WTC11 (cell line): ENCODE measurements at regions not wholly inside any gene's neighbourhood (a gene's known extent, or its start where the extent isn't known, plus 50 kb on each side); places are given as distances from the start of the nearest gene placed in this dataset.

ENCODE experiments used
- ATF3 ChIP-seq: sonication (generic); formaldehyde crosslinking; conservative IDR thresholded peaks from 2 replicates; pipeline ENCODE4 v1.8.1; 2022; ENCODE audit warnings: mild to moderate bottlenecking, missing genetic modification reagents
- CTCF ChIP-seq: fragments of 200-600 bp; IDR thresholded peaks from 2 replicates; pipeline ENCODE4 v1.8.0; 2022; ENCODE audit warnings: antibody characterized with exemption
- IRF2 ChIP-seq: sonication (generic); formaldehyde crosslinking; IDR thresholded peaks from 2 replicates; pipeline ENCODE4 v1.8.0; 2022; ENCODE audit warnings: low read depth, missing genetic modification reagents, borderline replicate concordance
- KAT7 ChIP-seq: sonication (generic); formaldehyde crosslinking; IDR thresholded peaks from 2 replicates; pipeline ENCODE4 v1.8.1; 2023; ENCODE audit warnings: missing genetic modification reagents, mild to moderate bottlenecking, borderline replicate concordance
- TEAD4 ChIP-seq: sonication (generic); formaldehyde crosslinking; IDR thresholded peaks from 2 replicates; pipeline ENCODE4 v1.8.0; 2022; ENCODE audit warnings: mild to moderate bottlenecking, missing genetic modification reagents
- ZBTB21 ChIP-seq: sonication (generic); formaldehyde crosslinking; IDR thresholded peaks from 2 replicates; pipeline ENCODE4 v1.8.1; 2023; ENCODE audit warnings: mild to moderate bottlenecking, missing genetic modification reagents, borderline replicate concordance
- ZNF121 ChIP-seq: sonication (generic); formaldehyde crosslinking; IDR thresholded peaks from 2 replicates; pipeline ENCODE4 v1.8.0; 2023; ENCODE audit warnings: missing genetic modification reagents
- ZNF138 ChIP-seq: sonication (generic); formaldehyde crosslinking; conservative IDR thresholded peaks from 2 replicates; pipeline ENCODE4 v1.8.1; 2022; ENCODE audit warnings: mild to moderate bottlenecking, moderate library complexity, missing genetic modification reagents
- ZNF232 ChIP-seq: sonication (generic); formaldehyde crosslinking; IDR thresholded peaks from 2 replicates; pipeline ENCODE4 v1.8.0; 2022; ENCODE audit warnings: mild to moderate bottlenecking, missing genetic modification reagents
- TF ChIP-seq, protein P1 (sequence below): sonication (generic); formaldehyde crosslinking; IDR thresholded peaks from 2 replicates; pipeline ENCODE4 v1.8.1; 2023; ENCODE audit warnings: mild to moderate bottlenecking, missing genetic modification reagents, moderate library complexity
- TF ChIP-seq, protein P2 (sequence below): sonication (generic); formaldehyde crosslinking; IDR thresholded peaks from 2 replicates; pipeline ENCODE4 v1.8.0; 2022; ENCODE audit warnings: missing genetic modification reagents

DNA sequence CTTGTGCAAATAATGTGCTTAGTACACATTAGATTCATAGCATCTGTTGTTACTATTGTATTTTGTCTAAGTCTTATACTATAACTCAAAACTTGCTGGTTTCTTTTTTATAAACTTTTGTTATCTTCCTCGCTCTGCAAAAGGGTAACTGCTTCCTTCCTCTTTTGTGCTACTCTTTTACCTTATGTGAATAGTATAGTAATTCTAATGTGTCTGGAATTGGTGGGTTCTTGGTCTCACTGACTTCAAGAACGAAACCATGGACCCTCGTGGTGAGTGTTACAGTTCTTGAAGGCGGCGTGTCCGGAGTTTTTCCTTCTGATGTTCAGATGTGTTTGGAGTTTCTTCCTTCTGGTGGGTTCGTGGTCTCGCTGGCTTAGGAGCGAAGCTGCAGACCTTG is 563.1 kb upstream of the LUZP2 start:
- no peak for TF ChIP-seq CTCF
- no peak for TF ChIP-seq ZBTB21 (CRISPR knock-in tag)
- no peak for TF ChIP-seq TEAD4 (CRISPR knock-in tag)
- TF ChIP-seq KAT7: no peak
- TF ChIP-seq ZNF121 (CRISPR knock-in tag): no peak
- TF ChIP-seq IRF2: no peak
- no peak for TF ChIP-seq ATF3
- no peak for TF ChIP-seq ZNF232
- no peak for TF ChIP-seq ZNF138 (CRISPR knock-in tag)
- TF ChIP-seq, protein P1, sequence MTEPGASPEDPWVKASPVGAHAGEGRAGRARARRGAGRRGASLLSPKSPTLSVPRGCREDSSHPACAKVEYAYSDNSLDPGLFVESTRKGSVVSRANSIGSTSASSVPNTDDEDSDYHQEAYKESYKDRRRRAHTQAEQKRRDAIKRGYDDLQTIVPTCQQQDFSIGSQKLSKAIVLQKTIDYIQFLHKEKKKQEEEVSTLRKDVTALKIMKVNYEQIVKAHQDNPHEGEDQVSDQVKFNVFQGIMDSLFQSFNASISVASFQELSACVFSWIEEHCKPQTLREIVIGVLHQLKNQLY: no peak
- TF ChIP-seq, protein P2, sequence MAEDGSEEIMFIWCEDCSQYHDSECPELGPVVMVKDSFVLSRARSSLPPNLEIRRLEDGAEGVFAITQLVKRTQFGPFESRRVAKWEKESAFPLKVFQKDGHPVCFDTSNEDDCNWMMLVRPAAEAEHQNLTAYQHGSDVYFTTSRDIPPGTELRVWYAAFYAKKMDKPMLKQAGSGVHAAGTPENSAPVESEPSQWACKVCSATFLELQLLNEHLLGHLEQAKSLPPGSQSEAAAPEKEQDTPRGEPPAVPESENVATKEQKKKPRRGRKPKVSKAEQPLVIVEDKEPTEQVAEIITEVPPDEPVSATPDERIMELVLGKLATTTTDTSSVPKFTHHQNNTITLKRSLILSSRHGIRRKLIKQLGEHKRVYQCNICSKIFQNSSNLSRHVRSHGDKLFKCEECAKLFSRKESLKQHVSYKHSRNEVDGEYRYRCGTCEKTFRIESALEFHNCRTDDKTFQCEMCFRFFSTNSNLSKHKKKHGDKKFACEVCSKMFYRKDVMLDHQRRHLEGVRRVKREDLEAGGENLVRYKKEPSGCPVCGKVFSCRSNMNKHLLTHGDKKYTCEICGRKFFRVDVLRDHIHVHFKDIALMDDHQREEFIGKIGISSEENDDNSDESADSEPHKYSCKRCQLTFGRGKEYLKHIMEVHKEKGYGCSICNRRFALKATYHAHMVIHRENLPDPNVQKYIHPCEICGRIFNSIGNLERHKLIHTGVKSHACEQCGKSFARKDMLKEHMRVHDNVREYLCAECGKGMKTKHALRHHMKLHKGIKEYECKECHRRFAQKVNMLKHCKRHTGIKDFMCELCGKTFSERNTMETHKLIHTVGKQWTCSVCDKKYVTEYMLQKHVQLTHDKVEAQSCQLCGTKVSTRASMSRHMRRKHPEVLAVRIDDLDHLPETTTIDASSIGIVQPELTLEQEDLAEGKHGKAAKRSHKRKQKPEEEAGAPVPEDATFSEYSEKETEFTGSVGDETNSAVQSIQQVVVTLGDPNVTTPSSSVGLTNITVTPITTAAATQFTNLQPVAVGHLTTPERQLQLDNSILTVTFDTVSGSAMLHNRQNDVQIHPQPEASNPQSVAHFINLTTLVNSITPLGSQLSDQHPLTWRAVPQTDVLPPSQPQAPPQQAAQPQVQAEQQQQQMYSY (CRISPR knock-in tag): no peak
